ENCODE measurements at regions not wholly inside any gene's neighbourhood (a gene's known extent, or its start where the extent isn't known, plus 50 kb on each side); places are given as distances from the start of the nearest gene placed in this dataset.

DNA sequence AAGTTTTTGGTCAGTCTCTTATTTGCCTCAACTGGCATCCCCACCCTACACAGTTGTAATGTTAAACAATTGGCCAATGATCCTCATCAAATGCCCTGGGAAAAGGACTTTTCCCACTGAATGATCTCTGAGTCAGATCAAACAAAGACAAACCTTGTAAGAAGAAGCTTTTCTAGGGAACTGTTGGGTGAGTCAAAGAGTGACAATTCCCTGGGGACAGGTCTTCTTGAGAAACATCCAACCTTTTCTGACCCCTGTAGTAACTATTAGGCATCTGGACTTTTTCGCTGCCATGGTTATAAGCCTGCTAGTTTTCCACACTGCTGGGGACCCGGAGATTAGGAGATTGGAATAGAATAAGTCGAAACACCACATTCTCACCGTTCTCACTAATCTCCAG lies 789.8 kb upstream of the API5 start:
- no peak overlapping the region for H3K23ac ChIP-seq (ENCODE audit: low read length)
- no peak overlapping the region for H3K27ac ChIP-seq (ENCODE audit: low read depth, low read length)
- no CpG with 5 or more reads among the region's 4 CpGs for WGBS (ENCODE audit: extremely low coverage, insufficient coverage, low lambda C conversion rate)
- H4K8ac ChIP-seq (ENCODE audit: low read depth, low read length) = no peak overlapping the region
- no peak overlapping the region for H2AK5ac ChIP-seq (ENCODE audit: low read length)
- H3K18ac ChIP-seq (ENCODE audit: low read length) = no peak overlapping the region
- peak; percentile 3 for DNase-seq
- no peaks in the 10 kb centered on the region for H3K79me1 ChIP-seq (ENCODE audit: low read length)
- no peak overlapping the region for H3K9ac ChIP-seq (ENCODE audit: low read length)
- no peak overlapping the region for H4K5ac ChIP-seq (ENCODE audit: low read length)
- no peaks in the 10 kb centered on the region for H3K4me1 ChIP-seq (ENCODE audit: control insufficient read depth, low read depth, low read length)
- H2BK5ac ChIP-seq (ENCODE audit: low read length) = no peak overlapping the region
- no peak overlapping the region for H3K56ac ChIP-seq (ENCODE audit: low read length)
- no peak overlapping the region for H2BK120ac ChIP-seq (ENCODE audit: low read depth, low read length)
- no peak overlapping the region for H3K4ac ChIP-seq (ENCODE audit: low read depth, low read length)
- no peaks in the 10 kb centered on the region for H3K36me3 ChIP-seq (ENCODE audit: control insufficient read depth, insufficient read depth, low read length)
- no peak overlapping the region for H2BK15ac ChIP-seq (replicated peaks; ENCODE audit: low read depth)
- H3K79me2 ChIP-seq (ENCODE audit: control insufficient read depth, insufficient read depth, low read length) = no peaks in the 10 kb centered on the region
- H3K27me3 ChIP-seq (ENCODE audit: insufficient read depth, low read length, poor library complexity) = no peaks in the 10 kb centered on the region
- no peak overlapping the region for H3K4me2 ChIP-seq (ENCODE audit: low read length)
- H3K4me3 ChIP-seq (ENCODE audit: low read length) = no peak overlapping the region

DNA sequence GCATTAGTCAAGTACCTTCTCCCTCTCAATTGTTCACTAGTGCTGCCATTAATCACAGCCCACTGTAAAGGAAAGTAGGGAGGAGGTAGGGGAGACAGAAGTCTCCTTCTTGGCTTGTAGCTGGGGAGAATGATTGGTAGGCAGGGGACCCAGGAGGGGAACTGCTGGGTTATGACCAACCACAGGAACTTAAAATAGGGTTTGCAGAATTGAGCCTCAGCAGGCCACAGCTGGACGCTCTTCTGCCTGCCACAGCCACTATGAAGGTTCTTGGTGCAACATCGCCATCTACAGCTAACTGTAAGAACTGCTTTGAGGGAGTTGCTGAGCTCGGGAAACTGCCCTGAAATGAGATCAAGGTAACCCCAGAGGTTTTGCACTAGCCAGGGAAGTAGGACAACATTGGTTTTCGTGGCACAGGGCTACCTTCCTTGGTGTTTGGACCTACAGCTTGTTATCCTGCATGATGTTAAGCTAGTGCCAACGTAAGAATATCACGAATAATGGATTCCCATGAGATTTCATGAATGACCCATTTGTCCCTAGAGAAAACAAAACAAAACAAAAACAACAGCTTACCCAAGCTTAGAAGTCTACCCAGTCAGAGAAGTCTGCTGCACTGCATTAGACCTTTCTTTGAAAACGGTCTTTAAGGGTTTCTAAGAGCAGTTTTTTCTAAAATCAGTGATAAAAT lies 787.1 kb upstream of the API5 start:
- Histone ChIP-seq H3K79me2 (ENCODE audit: control insufficient read depth, insufficient read depth, low read length) (no peaks in the 10 kb centered on the region), H2BK120ac (ENCODE audit: low read depth, low read length) (no peak overlapping the region), H3K23ac (ENCODE audit: low read length) (no peak overlapping the region), H4K8ac (ENCODE audit: low read depth, low read length) (no peak overlapping the region), H3K4me3 (ENCODE audit: low read length) (no peak overlapping the region), H3K4me1 (ENCODE audit: control insufficient read depth, low read depth, low read length) (no peaks in the 10 kb centered on the region), H3K4me2 (ENCODE audit: low read length) (no peak overlapping the region), H3K9ac (ENCODE audit: low read length) (no peak overlapping the region), H2BK5ac (ENCODE audit: low read length) (no peak overlapping the region), H3K27me3 (ENCODE audit: insufficient read depth, low read length, poor library complexity) (no peaks in the 10 kb centered on the region), H3K27ac (ENCODE audit: low read depth, low read length) (no peak overlapping the region), H2BK15ac (replicated peaks; ENCODE audit: low read depth) (no peak overlapping the region), H3K79me1 (ENCODE audit: low read length) (no peaks in the 10 kb centered on the region), H3K36me3 (ENCODE audit: control insufficient read depth, insufficient read depth, low read length) (no peaks in the 10 kb centered on the region), H3K56ac (ENCODE audit: low read length) (no peak overlapping the region), H3K4ac (ENCODE audit: low read depth, low read length) (no peak overlapping the region), H2AK5ac (ENCODE audit: low read length) (no peak overlapping the region), H3K18ac (ENCODE audit: low read length) (no peak overlapping the region), H4K5ac (ENCODE audit: low read length) (no peak overlapping the region)
- DNase-seq = peak; percentile 84
- WGBS (ENCODE audit: extremely low coverage, insufficient coverage, low lambda C conversion rate) = no CpG with 5 or more reads among the region's 7 CpGs

DNA sequence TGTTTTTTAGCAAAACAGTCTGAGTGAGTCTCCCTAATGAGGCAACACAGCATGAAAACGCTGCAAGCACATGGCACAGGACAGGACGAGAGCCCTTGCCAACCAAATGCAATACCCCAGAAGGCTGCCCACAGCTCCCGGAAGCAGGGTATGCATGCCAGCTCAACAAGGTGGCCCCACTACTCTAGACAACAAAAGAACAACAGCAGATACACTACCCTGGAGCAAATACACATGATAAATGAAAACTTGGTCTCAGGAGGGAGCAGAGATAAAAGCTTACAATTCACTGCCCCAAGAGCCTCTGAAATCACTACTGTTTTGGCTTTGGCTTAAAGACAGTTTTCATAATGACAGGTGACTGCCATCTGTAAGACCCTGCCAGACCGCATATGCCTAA lies 785.4 kb upstream of the API5 start:
- Histone ChIP-seq H2BK120ac (ENCODE audit: low read depth, low read length) (no peak overlapping the region), H3K27ac (ENCODE audit: low read depth, low read length) (no peak overlapping the region), H3K23ac (ENCODE audit: low read length) (no peak overlapping the region), H3K18ac (ENCODE audit: low read length) (no peak overlapping the region), H2AK5ac (ENCODE audit: low read length) (no peak overlapping the region), H3K4ac (ENCODE audit: low read depth, low read length) (no peak overlapping the region), H3K79me2 (ENCODE audit: control insufficient read depth, insufficient read depth, low read length) (no peaks in the 10 kb centered on the region), H3K4me2 (ENCODE audit: low read length) (no peak overlapping the region), H3K4me3 (ENCODE audit: low read length) (no peak overlapping the region), H3K9ac (ENCODE audit: low read length) (no peak overlapping the region), H3K79me1 (ENCODE audit: low read length) (no peaks in the 10 kb centered on the region), H2BK5ac (ENCODE audit: low read length) (no peak overlapping the region), H4K8ac (ENCODE audit: low read depth, low read length) (no peak overlapping the region), H4K5ac (ENCODE audit: low read length) (no peak overlapping the region), H3K4me1 (ENCODE audit: control insufficient read depth, low read depth, low read length) (no peaks in the 10 kb centered on the region), H3K36me3 (ENCODE audit: control insufficient read depth, insufficient read depth, low read length) (no peaks in the 10 kb centered on the region), H3K27me3 (ENCODE audit: insufficient read depth, low read length, poor library complexity) (no peaks in the 10 kb centered on the region), H2BK15ac (replicated peaks; ENCODE audit: low read depth) (no peak overlapping the region), H3K56ac (ENCODE audit: low read length) (no peak overlapping the region)
- peak; percentile 3 for DNase-seq
- WGBS (ENCODE audit: extremely low coverage, insufficient coverage, low lambda C conversion rate) = no CpG with 5 or more reads among the region's 4 CpGs

DNA sequence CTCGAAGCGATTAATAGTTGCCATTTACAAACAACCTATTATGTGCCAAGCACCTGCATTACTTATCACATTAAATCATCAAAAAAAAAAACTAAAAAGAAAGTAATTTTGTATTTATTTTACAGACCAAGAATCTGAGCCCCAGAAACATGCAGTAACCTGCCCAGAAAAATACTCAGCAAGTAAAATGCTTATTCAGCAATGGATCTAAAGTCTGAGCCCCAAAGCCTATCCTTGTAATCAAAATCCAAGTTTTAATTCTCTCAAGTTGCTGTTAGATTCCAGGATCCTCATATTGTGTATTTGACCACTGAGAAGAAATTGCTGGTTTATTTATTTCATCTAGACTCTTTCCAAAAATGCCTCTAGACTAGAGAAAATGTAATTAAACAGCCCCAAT lies 783.3 kb upstream of the API5 start:
- Histone ChIP-seq H3K4me3 (ENCODE audit: low read length) (no peak overlapping the region), H3K9ac (ENCODE audit: low read length) (no peak overlapping the region), H4K5ac (ENCODE audit: low read length) (no peak overlapping the region), H2AK5ac (ENCODE audit: low read length) (no peak overlapping the region), H3K36me3 (ENCODE audit: control insufficient read depth, insufficient read depth, low read length) (no peaks in the 10 kb centered on the region), H3K4ac (ENCODE audit: low read depth, low read length) (no peak overlapping the region), H2BK15ac (replicated peaks; ENCODE audit: low read depth) (no peak overlapping the region), H3K56ac (ENCODE audit: low read length) (no peak overlapping the region), H2BK120ac (ENCODE audit: low read depth, low read length) (no peak overlapping the region), H3K79me2 (ENCODE audit: control insufficient read depth, insufficient read depth, low read length) (no peaks in the 10 kb centered on the region), H2BK5ac (ENCODE audit: low read length) (no peak overlapping the region), H3K27ac (ENCODE audit: low read depth, low read length) (no peak overlapping the region), H3K27me3 (ENCODE audit: insufficient read depth, low read length, poor library complexity) (no peaks in the 10 kb centered on the region), H4K8ac (ENCODE audit: low read depth, low read length) (no peak overlapping the region), H3K4me2 (ENCODE audit: low read length) (no peak overlapping the region), H3K18ac (ENCODE audit: low read length) (no peak overlapping the region), H3K4me1 (ENCODE audit: control insufficient read depth, low read depth, low read length) (no peaks in the 10 kb centered on the region), H3K23ac (ENCODE audit: low read length) (no peak overlapping the region), H3K79me1 (ENCODE audit: low read length) (no peaks in the 10 kb centered on the region)
- WGBS (ENCODE audit: extremely low coverage, insufficient coverage, low lambda C conversion rate) = no CpG with 5 or more reads among the region's 2 CpGs
- no peak for DNase-seq

GRCh38 chr11:42528911-42529310 lies 782.9 kb upstream of the API5 start:
- Histone ChIP-seq H4K5ac (ENCODE audit: low read length) (no peak overlapping the region), H2BK5ac (ENCODE audit: low read length) (no peak overlapping the region), H3K4ac (ENCODE audit: low read depth, low read length) (no peak overlapping the region), H4K8ac (ENCODE audit: low read depth, low read length) (no peak overlapping the region), H3K4me1 (ENCODE audit: control insufficient read depth, low read depth, low read length) (no peaks in the 10 kb centered on the region), H3K23ac (ENCODE audit: low read length) (no peak overlapping the region), H3K18ac (ENCODE audit: low read length) (no peak overlapping the region), H3K27me3 (ENCODE audit: insufficient read depth, low read length, poor library complexity) (no peaks in the 10 kb centered on the region), H3K79me1 (ENCODE audit: low read length) (no peaks in the 10 kb centered on the region), H3K9ac (ENCODE audit: low read length) (no peak overlapping the region), H3K79me2 (ENCODE audit: control insufficient read depth, insufficient read depth, low read length) (no peaks in the 10 kb centered on the region), H3K4me3 (ENCODE audit: low read length) (no peak overlapping the region), H2BK120ac (ENCODE audit: low read depth, low read length) (no peak overlapping the region), H3K56ac (ENCODE audit: low read length) (no peak overlapping the region), H2BK15ac (replicated peaks; ENCODE audit: low read depth) (peak overlapping the region; percentile 19), H3K4me2 (ENCODE audit: low read length) (no peak overlapping the region), H3K36me3 (ENCODE audit: control insufficient read depth, insufficient read depth, low read length) (no peaks in the 10 kb centered on the region), H3K27ac (ENCODE audit: low read depth, low read length) (no peak overlapping the region), H2AK5ac (ENCODE audit: low read length) (no peak overlapping the region)
- WGBS (ENCODE audit: extremely low coverage, insufficient coverage, low lambda C conversion rate) = no CpG with 5 or more reads among the region's 2 CpGs
- DNase-seq = no peak
